ENCODE measurements at regions not wholly inside any gene's neighbourhood (a gene's known extent, or its start where the extent isn't known, plus 50 kb on each side); places are given as distances from the start of the nearest gene placed in this dataset.
"Not testable (repeated sequence)": the region's sequence is repeated elsewhere in the genome, so short reads cannot be mapped to it uniquely, and the experiment has no call there.

GRCh38 chr20:12737900-12738299 is 270.9 kb upstream of the SPTLC3 start:
- DNase-seq (ENCODE audit: low read depth) = no peak

GRCh38 chr20:12740647-12741046 is 268.1 kb upstream of the SPTLC3 start:
- DNase-seq (ENCODE audit: low read depth) = no peak

GRCh38 chr20:12744037-12744436 is 264.7 kb upstream of the SPTLC3 start:
- no peak for DNase-seq (ENCODE audit: low read depth)

GRCh38 chr20:12748359-12748994 is 260.3 kb upstream of the SPTLC3 start:
- DNase-seq (ENCODE audit: low read depth) = no peak

- DNase-seq (ENCODE audit: low read depth) = no peak
These were observed 258.6 kb upstream of the SPTLC3 start for GRCh38 chr20:12750221-12750620.

GRCh38 chr20:12752900-12753693 is 255.7 kb upstream of the SPTLC3 start:
- not testable (repeated sequence) for DNase-seq (ENCODE audit: low read depth)

- not testable (repeated sequence) for DNase-seq (ENCODE audit: low read depth)
These were observed 255.0 kb upstream of the SPTLC3 start for GRCh38 chr20:12753742-12754141.

GRCh38 chr20:12759493-12759892 is 249.3 kb upstream of the SPTLC3 start:
- DNase-seq (ENCODE audit: low read depth) = not testable (repeated sequence)

GRCh38 chr20:12762725-12763124 is 246.0 kb upstream of the SPTLC3 start:
- no peak for DNase-seq (ENCODE audit: low read depth)

- no peak for DNase-seq (ENCODE audit: low read depth)
These were observed 245.4 kb upstream of the SPTLC3 start for GRCh38 chr20:12763406-12763805.

GRCh38 chr20:12764053-12764452 is 244.7 kb upstream of the SPTLC3 start:
- no peak for DNase-seq (ENCODE audit: low read depth)

- no peak for DNase-seq (ENCODE audit: low read depth)
These were observed 243.9 kb upstream of the SPTLC3 start for GRCh38 chr20:12764851-12765250.

GRCh38 chr20:12773936-12774335 is 234.8 kb upstream of the SPTLC3 start:
- no peak for DNase-seq (ENCODE audit: low read depth)

- no peak for DNase-seq (ENCODE audit: low read depth)
These were observed 233.7 kb upstream of the SPTLC3 start for GRCh38 chr20:12775041-12775440.

- no peak for DNase-seq (ENCODE audit: low read depth)
These were observed 231.8 kb upstream of the SPTLC3 start for GRCh38 chr20:12777016-12777415.

GRCh38 chr20:12786276-12786675 is 222.5 kb upstream of the SPTLC3 start:
- DNase-seq (ENCODE audit: low read depth) = no peak

- DNase-seq (ENCODE audit: low read depth) = no peak
These were observed 220.0 kb upstream of the SPTLC3 start for GRCh38 chr20:12788632-12789299.

- no peak for DNase-seq (ENCODE audit: low read depth)
These were observed 217.9 kb upstream of the SPTLC3 start for GRCh38 chr20:12790859-12791258.

- no peak for DNase-seq (ENCODE audit: low read depth)
These were observed 210.5 kb upstream of the SPTLC3 start for GRCh38 chr20:12798286-12798685.

GRCh38 chr20:12808006-12808567 is 200.7 kb upstream of the SPTLC3 start:
- DNase-seq (ENCODE audit: low read depth) = no peak

- no peak for DNase-seq (ENCODE audit: low read depth)
These were observed 193.5 kb upstream of the SPTLC3 start for GRCh38 chr20:12815231-12815768.

- no peak for DNase-seq (ENCODE audit: low read depth)
These were observed 192.9 kb upstream of the SPTLC3 start for GRCh38 chr20:12815778-12816408.

All from stimulated activated CD8-positive, alpha-beta memory T cell treated with anti-CD3 and anti-CD28 coated beads, Interleukin-12 subunit alpha, Interleukin-12 subunit beta, amount 100 ng/mL, for 1 hour (primary cell).